ENCODE measurements at regions not wholly inside any gene's neighbourhood (a gene's known extent, or its start where the extent isn't known, plus 50 kb on each side); places are given as distances from the start of the nearest gene placed in this dataset.
"Not testable (repeated sequence)": the region's sequence is repeated elsewhere in the genome, so short reads cannot be mapped to it uniquely, and the experiment has no call there.

GRCh38 chr4:3365871-3366842 lies 73.3 kb downstream of the RGS12 start:
- no peak for DNase-seq

GRCh38 chr4:3366893-3367775 lies 74.3 kb downstream of the RGS12 start:
- no peak for DNase-seq

- no peak for DNase-seq
Measured at GRCh38 chr4:3367866-3368265, 73.9 kb upstream of the HGFAC start.

GRCh38 chr4:3368334-3368733 lies 73.4 kb upstream of the HGFAC start:
- no peak for DNase-seq

GRCh38 chr4:3368841-3369760 lies 72.7 kb upstream of the HGFAC start:
- DNase-seq, result no peak

GRCh38 chr4:3369781-3370674 lies 71.7 kb upstream of the HGFAC start:
- DNase-seq, result peak; percentile 95

- peak; percentile 20 for DNase-seq
Measured at GRCh38 chr4:3371033-3372001, 70.5 kb upstream of the HGFAC start.

- no peak for DNase-seq
Measured at GRCh38 chr4:3372264-3372932, 69.4 kb upstream of the HGFAC start.

- no peak for DNase-seq
Measured at GRCh38 chr4:3372933-3373465, 68.8 kb upstream of the HGFAC start.

GRCh38 chr4:3373468-3373867 lies 68.3 kb upstream of the HGFAC start:
- no peak for DNase-seq

- DNase-seq, result no peak
Measured at GRCh38 chr4:3374011-3374645, 67.6 kb upstream of the HGFAC start.

- DNase-seq, result no peak
Measured at GRCh38 chr4:3374667-3375066, 67.1 kb upstream of the HGFAC start.

- DNase-seq, result peak; percentile 78
Measured at GRCh38 chr4:3375688-3376087, 66.1 kb upstream of the HGFAC start.

- no peak for DNase-seq
Measured at GRCh38 chr4:3376266-3376665, 65.5 kb upstream of the HGFAC start.

GRCh38 chr4:3377557-3377956 lies 64.2 kb upstream of the HGFAC start:
- no peak for DNase-seq

- not testable (repeated sequence) for DNase-seq
Measured at GRCh38 chr4:3380336-3380735, 61.4 kb upstream of the HGFAC start.

GRCh38 chr4:3381208-3381607 lies 60.6 kb upstream of the HGFAC start:
- not testable (repeated sequence) for DNase-seq

GRCh38 chr4:3382251-3382650 lies 59.5 kb upstream of the HGFAC start:
- DNase-seq, result no peak

GRCh38 chr4:3384391-3384770 lies 57.4 kb upstream of the HGFAC start:
- DNase-seq, result no peak

All from fibroblast of skin of right quadriceps (primary cell).